Upper lobe of left lung (tissue), 4 donors: ENCODE measurements at regions not wholly inside any gene's neighbourhood (a gene's known extent, or its start where the extent isn't known, plus 50 kb on each side); places are given as distances from the start of the nearest gene placed in this dataset.

Experiments
- POLR2A ChIP-seq, 4 donors: fragments of 450-650 bp; IDR thresholded peaks; one replicate each; pipeline ENCODE4 v1.5.1; 2016 to 2017; ENCODE audit warnings: antibody characterized with exemption in 4 of 4, mild to moderate bottlenecking in 2 of 4
- TF ChIP-seq, protein P1 (sequence below), 6 experiments: fragments of 450-650 bp in 4 of 6; fragments of 200-600 bp in 2 of 6; sonication (generic) in 2 of 6; IDR thresholded peaks; one replicate each; pipeline ENCODE4 v1.5.1; 2016 to 2019; ENCODE audit warnings: antibody characterized with exemption in 6 of 6

DNA sequence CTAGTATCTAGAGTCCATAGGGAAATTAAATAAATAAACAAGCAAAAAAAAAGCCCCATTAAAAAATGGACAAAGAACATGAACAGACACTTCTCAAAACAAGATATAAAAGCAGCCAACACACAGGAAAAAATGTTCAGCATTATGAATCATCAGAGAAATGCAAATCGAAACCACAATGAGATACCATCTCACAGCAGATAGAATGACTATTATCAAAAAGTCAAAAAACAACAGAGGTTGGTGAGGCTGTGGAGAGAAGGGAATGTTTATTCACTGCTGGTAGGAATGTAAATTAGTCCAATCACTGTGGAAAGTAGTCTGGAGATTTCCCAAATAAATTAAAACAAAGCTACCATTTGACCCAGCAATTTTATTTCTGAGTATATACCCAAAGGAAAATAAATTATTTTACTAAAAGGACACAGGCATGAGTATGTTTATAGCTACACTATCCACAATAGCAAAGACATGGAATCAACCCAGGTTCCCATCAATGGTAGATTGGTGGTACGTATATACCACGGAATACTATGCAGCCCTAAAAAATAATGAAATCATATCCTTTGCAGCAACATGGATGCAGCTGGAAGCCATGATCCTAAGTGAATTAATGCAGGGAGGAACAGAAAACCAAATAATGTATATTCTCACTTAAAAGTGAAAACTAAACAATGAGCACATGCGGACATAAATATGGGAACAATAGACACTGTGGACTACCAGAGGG, 366.5 kb upstream of the SEMA3C start:
- TF ChIP-seq, protein P1, sequence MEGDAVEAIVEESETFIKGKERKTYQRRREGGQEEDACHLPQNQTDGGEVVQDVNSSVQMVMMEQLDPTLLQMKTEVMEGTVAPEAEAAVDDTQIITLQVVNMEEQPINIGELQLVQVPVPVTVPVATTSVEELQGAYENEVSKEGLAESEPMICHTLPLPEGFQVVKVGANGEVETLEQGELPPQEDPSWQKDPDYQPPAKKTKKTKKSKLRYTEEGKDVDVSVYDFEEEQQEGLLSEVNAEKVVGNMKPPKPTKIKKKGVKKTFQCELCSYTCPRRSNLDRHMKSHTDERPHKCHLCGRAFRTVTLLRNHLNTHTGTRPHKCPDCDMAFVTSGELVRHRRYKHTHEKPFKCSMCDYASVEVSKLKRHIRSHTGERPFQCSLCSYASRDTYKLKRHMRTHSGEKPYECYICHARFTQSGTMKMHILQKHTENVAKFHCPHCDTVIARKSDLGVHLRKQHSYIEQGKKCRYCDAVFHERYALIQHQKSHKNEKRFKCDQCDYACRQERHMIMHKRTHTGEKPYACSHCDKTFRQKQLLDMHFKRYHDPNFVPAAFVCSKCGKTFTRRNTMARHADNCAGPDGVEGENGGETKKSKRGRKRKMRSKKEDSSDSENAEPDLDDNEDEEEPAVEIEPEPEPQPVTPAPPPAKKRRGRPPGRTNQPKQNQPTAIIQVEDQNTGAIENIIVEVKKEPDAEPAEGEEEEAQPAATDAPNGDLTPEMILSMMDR (IDR thresholded peaks at IDR 0.05), result no peak
- TF ChIP-seq POLR2A (IDR thresholded peaks at IDR 0.05), result no peak
